Loucy (cell line): ENCODE measurements at regions not wholly inside any gene's neighbourhood (a gene's known extent, or its start where the extent isn't known, plus 50 kb on each side); places are given as distances from the start of the nearest gene placed in this dataset.

Experiments
- H2AFZ ChIP-seq: fragments of 200-600 bp; sonication (generic); 2 replicates; pipeline ENCODE4 v1.6.0; 2016; ENCODE audit warnings: antibody characterized with exemption, mild to moderate bottlenecking, low read length, moderate library complexity
- H3F3A ChIP-seq: fragments of 200-600 bp; 2 replicates; pipeline ENCODE4 v1.6.0; 2016; ENCODE audit warnings: antibody characterized with exemption, low read depth, mild to moderate bottlenecking
- H3K27me3 ChIP-seq: fragments of 200-600 bp; sonication (generic); 2 replicates; pipeline ENCODE4 v1.6.1; 2014; ENCODE audit warnings: low read length, mild to moderate bottlenecking; ENCODE audit not compliant: insufficient read depth, poor library complexity, severe bottlenecking
- H3K36me3 ChIP-seq: fragments of 200-600 bp; sonication (generic); 2 replicates; pipeline ENCODE4 v1.6.1; 2016; ENCODE audit warnings: low read length; ENCODE audit not compliant: insufficient read depth
- H3K4me1 ChIP-seq: fragments of 200-600 bp; sonication (generic); 2 replicates; pipeline ENCODE4 v1.5.1; 2014; ENCODE audit warnings: low read length, mild to moderate bottlenecking; ENCODE audit not compliant: insufficient read depth, poor library complexity, severe bottlenecking
- H3K4me2 ChIP-seq: fragments of 200-600 bp; sonication (generic); 2 replicates; pipeline ENCODE4 v1.6.0; 2014; ENCODE audit warnings: antibody characterized with exemption, low read length, low read depth, mild to moderate bottlenecking; ENCODE audit not compliant: poor library complexity, severe bottlenecking
- H3K4me3 ChIP-seq: fragments of 200-600 bp; sonication (generic); 2 replicates; pipeline ENCODE4 v1.5.1; 2014; ENCODE audit warnings: low read length, mild to moderate bottlenecking, mixed read lengths; ENCODE audit not compliant: poor library complexity, severe bottlenecking
- H3K79me2 ChIP-seq: fragments of 200-600 bp; sonication (generic); 2 replicates; pipeline ENCODE4 v1.6.1; 2014; ENCODE audit warnings: low read length; ENCODE audit not compliant: insufficient read depth
- H3K9ac ChIP-seq: fragments of 200-600 bp; sonication (generic); 2 replicates; pipeline ENCODE4 v1.6.0; 2014; ENCODE audit warnings: mild to moderate bottlenecking, low read depth, low read length, moderate library complexity; ENCODE audit not compliant: poor library complexity, severe bottlenecking
- H3K9me2 ChIP-seq: fragments of 200-600 bp; sonication (generic); replicated peaks from 2 replicates; pipeline ENCODE4 v1.6.1; 2016; ENCODE audit warnings: low read depth, low read length, mixed read lengths
- H3K9me3 ChIP-seq: fragments of 200-600 bp; sonication (generic); 2 replicates; pipeline ENCODE4 v1.6.1; 2014; ENCODE audit warnings: mild to moderate bottlenecking, antibody characterized with exemption, low read length, low read depth; ENCODE audit not compliant: insufficient read depth
- H4K20me1 ChIP-seq: fragments of 200-600 bp; sonication (generic); 2 replicates; pipeline ENCODE4 v1.6.0; 2014; ENCODE audit warnings: antibody characterized with exemption, low read length, mild to moderate bottlenecking; ENCODE audit not compliant: insufficient read depth, poor library complexity, severe bottlenecking
- EZH2phosphoT487 ChIP-seq: fragments of 200-600 bp; IDR thresholded peaks from 2 replicates; pipeline ENCODE4 v1.6.1; 2018; ENCODE audit warnings: antibody characterized with exemption, mild to moderate bottlenecking, moderate library complexity, borderline replicate concordance
- TF ChIP-seq, protein P1 (sequence below): fragments of 200-600 bp; sonication (generic); conservative IDR thresholded peaks from 2 replicates; pipeline ENCODE4 v1.5.1; 2014; ENCODE audit warnings: mild to moderate bottlenecking, antibody characterized with exemption, low read length

DNA sequence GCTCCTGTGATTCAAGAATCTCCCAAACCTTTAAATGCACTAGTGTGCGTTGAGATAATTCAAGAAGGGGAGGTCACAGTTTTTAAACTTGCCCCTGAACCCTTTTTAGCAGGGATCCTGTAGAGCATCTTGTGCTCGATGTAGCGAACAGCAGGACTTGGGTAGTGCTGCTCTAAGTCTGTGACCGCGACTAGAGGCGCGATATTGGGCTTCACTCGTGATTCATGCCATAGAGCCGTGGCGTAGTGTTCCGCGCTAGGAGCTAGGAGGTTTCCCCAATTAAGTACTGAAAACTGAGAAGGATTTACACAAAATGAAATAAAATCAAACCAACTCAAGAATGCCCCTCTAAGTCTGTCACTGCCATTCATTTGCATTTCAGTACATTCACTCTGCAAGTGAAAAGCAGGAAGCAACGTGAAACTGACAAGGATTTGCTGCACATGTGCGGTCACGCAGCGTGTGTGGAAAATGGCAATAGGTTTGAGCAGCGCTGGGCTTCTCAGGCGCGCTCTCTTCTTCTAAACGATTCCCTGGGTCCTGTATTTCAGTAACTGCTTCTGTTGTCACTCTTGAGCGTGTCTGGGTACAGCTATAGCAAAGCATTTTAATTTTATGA lies 1135.9 kb upstream of the WWC1 start:
- Histone ChIP-seq H3K27me3 (no peaks in the 10 kb centered on the region), H3F3A (no peaks in the 10 kb centered on the region), H4K20me1 (no peaks in the 10 kb centered on the region), H3K4me3 (no peak overlapping the region), H3K9me2 (no peaks in the 10 kb centered on the region), H3K4me2 (no peak overlapping the region), H3K9ac (no peak overlapping the region), H3K79me2 (no peaks in the 10 kb centered on the region), H3K9me3 (no peaks in the 10 kb centered on the region), H3K36me3 (no peaks in the 10 kb centered on the region), H2AFZ (no peak overlapping the region), H3K4me1 (no peaks in the 10 kb centered on the region)
- TF ChIP-seq, protein P1, sequence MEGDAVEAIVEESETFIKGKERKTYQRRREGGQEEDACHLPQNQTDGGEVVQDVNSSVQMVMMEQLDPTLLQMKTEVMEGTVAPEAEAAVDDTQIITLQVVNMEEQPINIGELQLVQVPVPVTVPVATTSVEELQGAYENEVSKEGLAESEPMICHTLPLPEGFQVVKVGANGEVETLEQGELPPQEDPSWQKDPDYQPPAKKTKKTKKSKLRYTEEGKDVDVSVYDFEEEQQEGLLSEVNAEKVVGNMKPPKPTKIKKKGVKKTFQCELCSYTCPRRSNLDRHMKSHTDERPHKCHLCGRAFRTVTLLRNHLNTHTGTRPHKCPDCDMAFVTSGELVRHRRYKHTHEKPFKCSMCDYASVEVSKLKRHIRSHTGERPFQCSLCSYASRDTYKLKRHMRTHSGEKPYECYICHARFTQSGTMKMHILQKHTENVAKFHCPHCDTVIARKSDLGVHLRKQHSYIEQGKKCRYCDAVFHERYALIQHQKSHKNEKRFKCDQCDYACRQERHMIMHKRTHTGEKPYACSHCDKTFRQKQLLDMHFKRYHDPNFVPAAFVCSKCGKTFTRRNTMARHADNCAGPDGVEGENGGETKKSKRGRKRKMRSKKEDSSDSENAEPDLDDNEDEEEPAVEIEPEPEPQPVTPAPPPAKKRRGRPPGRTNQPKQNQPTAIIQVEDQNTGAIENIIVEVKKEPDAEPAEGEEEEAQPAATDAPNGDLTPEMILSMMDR, result no peak
- TF ChIP-seq EZH2phosphoT487, result no peak

DNA sequence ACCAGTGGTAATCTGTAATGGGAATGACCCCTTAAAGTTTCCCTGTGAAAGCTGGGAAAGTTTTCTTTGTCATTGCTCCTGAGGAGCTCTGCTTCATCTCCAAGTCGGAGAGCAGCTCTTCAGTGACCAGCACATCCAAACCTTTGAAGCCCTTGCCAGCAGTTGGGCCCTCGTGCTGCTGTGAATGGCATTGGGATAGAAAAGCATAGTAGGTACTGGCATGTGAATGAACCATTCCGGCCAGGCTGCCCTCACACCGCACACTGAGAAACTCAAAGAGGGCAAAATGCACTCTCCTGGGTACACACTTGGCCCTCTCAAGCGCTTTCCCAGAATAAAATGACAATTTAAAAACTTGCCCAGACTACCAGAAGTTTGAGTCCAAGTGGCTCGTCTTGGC lies 1135.0 kb upstream of the WWC1 start:
- H3K9me3 ChIP-seq, result no peaks in the 10 kb centered on the region
- no peaks in the 10 kb centered on the region for H3K4me1 ChIP-seq
- H3K4me2 ChIP-seq, result no peak overlapping the region
- no peak overlapping the region for H3K4me3 ChIP-seq
- no peak for TF ChIP-seq EZH2phosphoT487
- TF ChIP-seq, protein P1, result no peak
- no peaks in the 10 kb centered on the region for H3K9me2 ChIP-seq
- H3K9ac ChIP-seq, result no peak overlapping the region
- H3K27me3 ChIP-seq, result no peaks in the 10 kb centered on the region
- H2AFZ ChIP-seq, result no peak overlapping the region
- no peaks in the 10 kb centered on the region for H4K20me1 ChIP-seq
- no peaks in the 10 kb centered on the region for H3F3A ChIP-seq
- no peaks in the 10 kb centered on the region for H3K79me2 ChIP-seq
- H3K36me3 ChIP-seq, result no peaks in the 10 kb centered on the region

DNA sequence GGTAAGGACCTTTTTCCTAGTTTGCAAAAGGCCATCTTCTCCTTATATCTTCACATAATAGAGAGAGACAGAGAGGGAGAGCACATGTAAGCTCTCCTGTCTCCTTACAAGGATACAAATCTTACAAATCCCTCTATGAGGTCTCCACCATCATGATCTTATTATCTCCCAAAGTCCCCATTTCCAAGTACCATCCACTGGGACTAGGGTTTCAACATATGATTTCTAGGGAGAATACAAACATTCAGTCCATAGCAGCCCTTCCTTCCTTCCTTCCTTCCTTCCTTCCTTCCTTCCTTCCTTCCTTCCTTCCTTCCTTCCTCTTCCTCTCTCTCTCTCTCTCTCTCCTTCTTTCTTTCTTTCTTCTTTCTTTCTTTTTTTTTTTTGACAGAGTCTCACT lies 1132.9 kb upstream of the WWC1 start:
- H3K9ac ChIP-seq, result no peak overlapping the region
- H4K20me1 ChIP-seq, result no peaks in the 10 kb centered on the region
- no peaks in the 10 kb centered on the region for H3K4me1 ChIP-seq
- H3K4me2 ChIP-seq, result no peak overlapping the region
- no peak overlapping the region for H3K4me3 ChIP-seq
- H3K36me3 ChIP-seq, result no peaks in the 10 kb centered on the region
- TF ChIP-seq, protein P1, result no peak
- no peak for TF ChIP-seq EZH2phosphoT487
- no peaks in the 10 kb centered on the region for H3K79me2 ChIP-seq
- no peaks in the 10 kb centered on the region for H3K27me3 ChIP-seq
- no peaks in the 10 kb centered on the region for H3F3A ChIP-seq
- H3K9me2 ChIP-seq, result no peaks in the 10 kb centered on the region
- H2AFZ ChIP-seq, result no peak overlapping the region
- no peaks in the 10 kb centered on the region for H3K9me3 ChIP-seq
